Chondrocyte (in vitro differentiated cells): ENCODE measurements at regions not wholly inside any gene's neighbourhood (a gene's known extent, or its start where the extent isn't known, plus 50 kb on each side); places are given as distances from the start of the nearest gene placed in this dataset.

Experiments used
- DNase-seq: peaks from one replicate; pipeline ENCODE4 v3.0.0; 2021; ENCODE audit warnings: mixed read lengths, low spot score
- H3K27ac Mint-ChIP-seq: one replicate; pipeline ENCODE4 v1.8.0; 2021; ENCODE audit warnings: mild to moderate bottlenecking, moderate library complexity, mixed read lengths; ENCODE audit not compliant: unreplicated experiment
- H3K27me3 Mint-ChIP-seq: 2 replicates; pipeline ENCODE4 v1.8.0; 2021; ENCODE audit warnings: low read depth, mixed read lengths
- H3K36me3 Mint-ChIP-seq: 2 replicates; pipeline ENCODE4 v1.8.0; 2021; ENCODE audit warnings: low read depth, mixed read lengths
- H3K4me1 Mint-ChIP-seq: 2 replicates; pipeline ENCODE4 v1.8.0; 2021; ENCODE audit warnings: low read depth, mild to moderate bottlenecking, mixed read lengths
- H3K4me3 Mint-ChIP-seq: one replicate; pipeline ENCODE4 v1.8.0; 2021; ENCODE audit warnings: mild to moderate bottlenecking, moderate library complexity, mixed read lengths; ENCODE audit not compliant: unreplicated experiment
- H3K9me3 Mint-ChIP-seq: 2 replicates; pipeline ENCODE4 v1.8.0; 2021; ENCODE audit warnings: low read depth, mixed read lengths
- CTCF ChIP-seq: fragments of 200-600 bp; sonication (generic); IDR thresholded peaks from 2 replicates; pipeline ENCODE4 v1.5.0; 2021; ENCODE audit warnings: antibody characterized with exemption, mild to moderate bottlenecking, moderate library complexity

- Mint-ChIP-seq H3K4me1 (peaks cover 9% of the 10 kb centered on the region), H3K36me3 (peaks cover 6% of the 10 kb centered on the region), H3K4me3 (no peak overlapping the region), H3K9me3 (peaks cover 12% of the 10 kb centered on the region), H3K27ac (no peak overlapping the region), H3K27me3 (peaks cover 40% of the 10 kb centered on the region)
- DNase-seq, result no peak
- TF ChIP-seq CTCF, result no peak
Measured at GRCh38 chr20:48394415-48395081, 433.3 kb downstream of the PREX1 start.

- Mint-ChIP-seq H3K27ac (no peak overlapping the region), H3K4me1 (peaks cover 2% of the 10 kb centered on the region), H3K36me3 (peaks cover 6% of the 10 kb centered on the region), H3K27me3 (peaks cover 44% of the 10 kb centered on the region), H3K4me3 (no peak overlapping the region), H3K9me3 (peaks cover 12% of the 10 kb centered on the region)
- TF ChIP-seq CTCF, result no peak
- DNase-seq, result no peak
Measured at GRCh38 chr20:48393737-48394314, 434.0 kb downstream of the PREX1 start.

- no peak overlapping the region for H3K4me3 Mint-ChIP-seq
- no peak for DNase-seq
- peaks cover 6% of the 10 kb centered on the region for H3K36me3 Mint-ChIP-seq
- no peak for TF ChIP-seq CTCF
- peaks cover 46% of the 10 kb centered on the region for H3K27me3 Mint-ChIP-seq
- H3K27ac Mint-ChIP-seq, result no peak overlapping the region
- no peaks in the 10 kb centered on the region for H3K4me1 Mint-ChIP-seq
- peaks cover 12% of the 10 kb centered on the region for H3K9me3 Mint-ChIP-seq
Measured at GRCh38 chr20:48393311-48393685, 434.5 kb downstream of the PREX1 start.

- no peak overlapping the region for H3K27ac Mint-ChIP-seq
- no peaks in the 10 kb centered on the region for H3K4me1 Mint-ChIP-seq
- H3K4me3 Mint-ChIP-seq, result no peak overlapping the region
- no peak for DNase-seq
- peaks cover 6% of the 10 kb centered on the region for H3K36me3 Mint-ChIP-seq
- TF ChIP-seq CTCF, result no peak
- H3K9me3 Mint-ChIP-seq, result peaks cover 12% of the 10 kb centered on the region
- H3K27me3 Mint-ChIP-seq, result peaks cover 46% of the 10 kb centered on the region
Measured at GRCh38 chr20:48392407-48393310, 435.1 kb downstream of the PREX1 start.

GRCh38 chr20:48390981-48391380 is 436.8 kb downstream of the PREX1 start:
- H3K27me3 Mint-ChIP-seq, result peaks cover 40% of the 10 kb centered on the region
- H3K27ac Mint-ChIP-seq, result no peak overlapping the region
- no peak for DNase-seq
- H3K4me3 Mint-ChIP-seq, result no peak overlapping the region
- peaks cover 12% of the 10 kb centered on the region for H3K9me3 Mint-ChIP-seq
- no peak for TF ChIP-seq CTCF
- H3K36me3 Mint-ChIP-seq, result peaks cover 6% of the 10 kb centered on the region
- no peaks in the 10 kb centered on the region for H3K4me1 Mint-ChIP-seq
